Esophagus muscularis mucosa (tissue), 4 donors: ENCODE measurements at regions not wholly inside any gene's neighbourhood (a gene's known extent, or its start where the extent isn't known, plus 50 kb on each side); places are given as distances from the start of the nearest gene placed in this dataset.

Source experiments
- CTCF ChIP-seq, 3 experiments: fragments of 200-600 bp in 2 of 3; fragments of 450-650 bp in 1 of 3; sonication (generic) in 2 of 3; IDR thresholded peaks; one replicate each; pipeline ENCODE4 v1.5.1; 2017 to 2019; ENCODE audit warnings: antibody characterized with exemption in 3 of 3, mild to moderate bottlenecking in 2 of 3, moderate library complexity in 1 of 3
- EP300 ChIP-seq: sonication (generic); formaldehyde crosslinking; IDR thresholded peaks from one replicate; pipeline ENCODE4 v1.6.1; 2017; ENCODE audit warnings: antibody characterized with exemption
- POLR2A ChIP-seq: fragments of 450-650 bp; IDR thresholded peaks from one replicate; pipeline ENCODE4 v1.6.1; 2017; ENCODE audit warnings: antibody characterized with exemption, moderate library complexity, mild to moderate bottlenecking, low read depth
- POLR2AphosphoS5 ChIP-seq, 2 donors: sonication (generic); formaldehyde crosslinking; IDR thresholded peaks; one replicate each; pipeline ENCODE4 v1.6.1; 2017; ENCODE audit warnings: antibody characterized with exemption in 2 of 2

DNA sequence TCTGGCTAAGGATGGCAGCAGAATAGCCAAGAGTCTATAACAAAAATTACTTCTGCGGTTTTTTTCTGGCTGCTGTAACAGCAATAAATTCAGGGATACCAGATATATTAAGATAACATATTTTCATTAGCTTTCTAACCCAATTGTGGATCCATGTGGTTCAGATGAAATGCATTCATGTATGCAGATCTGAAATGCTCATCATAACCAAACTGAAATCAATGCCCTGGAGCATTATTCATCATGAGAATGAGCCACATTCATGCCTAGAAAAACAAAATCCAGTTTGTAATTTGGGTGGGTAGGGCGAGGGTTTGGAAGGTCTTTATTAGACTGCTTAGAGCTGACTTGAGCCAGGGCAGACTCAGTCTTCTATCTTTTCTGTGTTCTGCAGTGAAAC, 69.8 kb upstream of the SEMA3A start:
- TF ChIP-seq CTCF (IDR thresholded peaks at IDR 0.05) (no peak), POLR2A (no peak), POLR2AphosphoS5 (IDR thresholded peaks at IDR 0.05) (no peak), EP300 (no peak)
